Trophoblast cell (in vitro differentiated cells and primary cell): ENCODE measurements at regions not wholly inside any gene's neighbourhood (a gene's known extent, or its start where the extent isn't known, plus 50 kb on each side); places are given as distances from the start of the nearest gene placed in this dataset.

Experiments used
- DNase-seq, 2 donors: peaks; one replicate each; pipeline ENCODE4 v3.0.0-alpha.2; 2016
- H2AFZ ChIP-seq: 2 replicates; pipeline ENCODE4 v1.6.1; 2013; ENCODE audit warnings: low read length, moderate library complexity, mild to moderate bottlenecking; ENCODE audit not compliant: insufficient read depth, poor library complexity
- H2AK5ac ChIP-seq: 2 replicates; pipeline ENCODE4 v1.6.1; 2013; ENCODE audit warnings: mild to moderate bottlenecking, low read length
- H2BK120ac ChIP-seq: 2 replicates; pipeline ENCODE4 v1.6.1; 2013; ENCODE audit warnings: low read length, mild to moderate bottlenecking, moderate library complexity; ENCODE audit not compliant: insufficient read depth, poor library complexity
- H2BK12ac ChIP-seq: 2 replicates; pipeline ENCODE4 v1.6.1; 2013; ENCODE audit warnings: mild to moderate bottlenecking, low read length, moderate library complexity
- H2BK5ac ChIP-seq: 2 replicates; pipeline ENCODE4 v1.6.1; 2013; ENCODE audit warnings: low read length, low read depth, moderate library complexity, mild to moderate bottlenecking; ENCODE audit not compliant: poor library complexity
- H3K14ac ChIP-seq: 2 replicates; pipeline ENCODE4 v1.6.1; 2013; ENCODE audit warnings: mild to moderate bottlenecking, low read length
- H3K18ac ChIP-seq: 2 replicates; pipeline ENCODE4 v1.6.1; 2013; ENCODE audit warnings: mild to moderate bottlenecking, low read length
- H3K23ac ChIP-seq: 2 replicates; pipeline ENCODE4 v1.6.1; 2013; ENCODE audit warnings: low read length
- H3K27ac ChIP-seq: 2 replicates; pipeline ENCODE4 v1.5.1; 2013; ENCODE audit warnings: low read depth, mild to moderate bottlenecking, inconsistent platforms, low read length, moderate library complexity
- H3K27me3 ChIP-seq: 2 replicates; pipeline ENCODE4 v1.6.1; 2013; ENCODE audit warnings: inconsistent platforms, mild to moderate bottlenecking, low read length, moderate library complexity; ENCODE audit not compliant: insufficient read depth
- H3K36me3 ChIP-seq, 2 experiments: 1 replicate in 1 of 2; 2 replicates in 1 of 2; pipeline ENCODE4 v1.6.1; 2013; ENCODE audit warnings: low read length in 2 of 2, mild to moderate bottlenecking in 2 of 2, moderate library complexity in 1 of 2; ENCODE audit not compliant: insufficient read depth in 2 of 2, control insufficient read depth in 1 of 2
- H3K4ac ChIP-seq: 2 replicates; pipeline ENCODE4 v1.6.1; 2013; ENCODE audit warnings: low read depth, mild to moderate bottlenecking, low read length, moderate library complexity
- H3K4me1 ChIP-seq, 2 experiments: 1 replicate in 1 of 2; 2 replicates in 1 of 2; pipeline ENCODE4 v1.6.1; 2013; ENCODE audit warnings: low read length in 2 of 2, mild to moderate bottlenecking in 2 of 2, moderate library complexity in 1 of 2; ENCODE audit not compliant: insufficient read depth in 2 of 2, control insufficient read depth in 1 of 2
- H3K4me2 ChIP-seq: 2 replicates; pipeline ENCODE4 v1.6.1; 2013; ENCODE audit warnings: inconsistent platforms, mild to moderate bottlenecking, low read length, moderate library complexity
- H3K4me3 ChIP-seq: 2 replicates; pipeline ENCODE4 v1.5.1; 2013; ENCODE audit warnings: mild to moderate bottlenecking, low read depth, low read length, inconsistent platforms
- H3K79me1 ChIP-seq: one replicate; pipeline ENCODE4 v1.6.1; 2013; ENCODE audit warnings: low read length
- H3K79me2 ChIP-seq: 2 replicates; pipeline ENCODE4 v1.6.1; 2013; ENCODE audit warnings: low read length, mild to moderate bottlenecking; ENCODE audit not compliant: control insufficient read depth, insufficient read depth, poor library complexity
- H3K9ac ChIP-seq: 2 replicates; pipeline ENCODE4 v1.6.1; 2013; ENCODE audit warnings: mild to moderate bottlenecking, low read length
- H3K9me3 ChIP-seq: 2 replicates; pipeline ENCODE4 v1.6.1; 2013; ENCODE audit warnings: low read depth, mild to moderate bottlenecking, control low read depth, inconsistent platforms, low read length; ENCODE audit not compliant: insufficient read depth
- H4K12ac ChIP-seq: 2 replicates; pipeline ENCODE4 v1.6.1; 2013; ENCODE audit warnings: low read depth, mild to moderate bottlenecking, low read length, moderate library complexity
- H4K8ac ChIP-seq: 2 replicates; pipeline ENCODE4 v1.6.1; 2013; ENCODE audit warnings: low read depth, mild to moderate bottlenecking, low read length, moderate library complexity
- H4K91ac ChIP-seq: one replicate; pipeline ENCODE4 v1.6.1; 2013; ENCODE audit warnings: low read depth, mild to moderate bottlenecking, low read length, moderate library complexity
- WGBS: extraction: QIAGEN DNeasy Blood & Tissue Kit; methylation state at CpG from one replicate; pipeline ENCODE4 v1.1.7; 2013; ENCODE audit warnings: missing lambda C conversion rate; ENCODE audit not compliant: insufficient read length, insufficient coverage; ENCODE audit errors: extremely low coverage; 5-methylcytosine and 5-hydroxymethylcytosine counted together

DNA sequence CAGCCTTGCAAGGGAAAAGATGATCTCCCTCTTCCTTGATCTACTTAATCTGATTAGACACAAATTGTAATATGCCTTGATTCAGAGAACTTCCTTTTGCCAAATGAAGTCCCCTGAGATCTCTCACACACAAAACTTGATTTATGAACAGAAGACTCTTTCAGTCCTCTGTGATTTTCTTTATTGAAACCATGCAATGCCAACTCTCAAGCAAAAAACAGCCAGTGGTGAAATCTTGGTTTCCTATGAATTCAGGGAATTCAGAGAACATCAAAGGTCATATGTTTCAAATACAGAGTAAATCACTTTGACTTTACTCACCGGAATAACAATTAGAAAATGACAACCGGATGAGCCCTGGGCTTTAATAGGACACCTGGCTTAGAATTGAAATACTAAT lies 211.7 kb downstream of the ABHD5 start:
- H3K4ac ChIP-seq: no peak overlapping the region
- no peak overlapping the region for H2BK120ac ChIP-seq
- H3K4me3 ChIP-seq: no peak overlapping the region
- H2AFZ ChIP-seq: no peak overlapping the region
- H3K36me3 ChIP-seq: no peaks in the 10 kb centered on the region
- no peak overlapping the region for H3K14ac ChIP-seq
- no peak overlapping the region for H4K91ac ChIP-seq
- no peak overlapping the region for H3K9ac ChIP-seq
- H3K9me3 ChIP-seq: peaks cover 2% of the 10 kb centered on the region
- no peak overlapping the region for H2BK12ac ChIP-seq
- H3K27ac ChIP-seq: no peak overlapping the region
- no peak overlapping the region for H3K18ac ChIP-seq
- H3K27me3 ChIP-seq: no peaks in the 10 kb centered on the region
- H3K79me2 ChIP-seq: no peaks in the 10 kb centered on the region
- H3K79me1 ChIP-seq: no peaks in the 10 kb centered on the region
- H3K4me2 ChIP-seq: no peak overlapping the region
- H3K23ac ChIP-seq: no peak overlapping the region
- H2BK5ac ChIP-seq: no peak overlapping the region
- H4K8ac ChIP-seq: no peak overlapping the region
- WGBS: no CpG with 5 or more reads among the region's 2 CpGs
- no peak overlapping the region for H2AK5ac ChIP-seq
- H3K4me1 ChIP-seq: no peaks in the 10 kb centered on the region
- no peak for DNase-seq
- no peak overlapping the region for H4K12ac ChIP-seq

DNA sequence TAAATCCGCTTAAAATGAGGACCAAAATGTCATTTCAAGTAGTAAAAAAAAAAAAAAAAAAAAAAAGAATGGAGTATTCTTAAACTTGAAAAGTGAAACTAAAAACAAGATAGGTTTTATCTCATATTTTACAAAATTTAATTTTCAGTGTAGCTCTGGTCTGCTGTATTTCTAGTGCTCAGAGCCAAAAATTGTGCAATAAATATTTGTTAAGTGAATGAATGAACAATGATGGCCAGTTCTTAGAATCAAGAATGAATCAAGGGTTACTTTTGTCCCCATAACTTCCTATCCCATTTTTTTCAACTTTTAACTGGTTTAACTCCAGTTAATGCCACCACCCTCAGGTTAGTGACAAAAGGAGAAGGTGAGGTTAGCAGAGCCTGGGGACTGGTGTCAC lies 214.4 kb downstream of the ABHD5 start:
- Histone ChIP-seq H3K4ac (no peak overlapping the region), H4K8ac (no peak overlapping the region), H2AFZ (no peak overlapping the region), H2BK120ac (no peak overlapping the region), H3K4me1 (no peaks in the 10 kb centered on the region), H3K79me1 (no peaks in the 10 kb centered on the region), H3K18ac (no peak overlapping the region), H3K27ac (no peak overlapping the region), H4K91ac (no peak overlapping the region), H3K79me2 (no peaks in the 10 kb centered on the region), H4K12ac (no peak overlapping the region), H2BK5ac (no peak overlapping the region), H3K14ac (no peak overlapping the region), H3K4me3 (no peak overlapping the region), H3K4me2 (no peak overlapping the region), H3K36me3 (no peaks in the 10 kb centered on the region), H3K27me3 (no peaks in the 10 kb centered on the region), H2AK5ac (no peak overlapping the region), H3K9ac (no peak overlapping the region), H3K9me3 (peaks cover 2% of the 10 kb centered on the region), H2BK12ac (no peak overlapping the region), H3K23ac (no peak overlapping the region)
- WGBS: no CpG with 5 or more reads among the region's 1 CpG
- no peak for DNase-seq

DNA sequence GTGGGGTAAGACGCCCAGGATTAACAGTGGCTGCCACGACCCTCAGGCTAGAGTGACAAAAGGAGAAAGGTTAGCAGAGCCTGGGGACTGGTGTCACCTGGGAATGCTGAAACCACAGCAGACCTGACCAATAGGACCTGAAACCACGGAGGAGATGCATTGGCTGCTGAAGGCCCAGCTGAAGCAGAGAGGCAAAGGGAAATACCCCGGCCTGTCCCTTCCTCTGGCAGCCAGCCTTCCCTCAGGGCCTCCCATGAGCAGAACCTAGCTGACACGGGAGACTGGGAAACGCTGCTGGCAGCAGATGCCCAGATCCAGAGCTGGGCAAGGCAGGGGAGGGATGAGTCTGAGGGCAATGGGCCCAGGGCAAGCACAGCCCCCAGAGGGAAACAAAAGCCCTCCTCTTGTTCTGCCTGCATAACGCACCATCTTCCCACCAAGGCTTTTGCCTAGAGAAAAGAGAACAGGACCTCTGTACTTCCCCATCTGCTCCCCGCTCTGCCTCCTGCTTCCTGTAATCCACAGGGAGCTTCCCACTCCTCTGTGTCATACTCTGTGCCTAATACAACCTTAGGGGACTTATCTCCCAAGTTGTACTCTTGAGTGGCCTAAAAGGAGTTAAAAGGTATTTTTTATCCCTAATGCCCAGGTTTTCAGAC lies 216.2 kb downstream of the ABHD5 start:
- no peak overlapping the region for H2AK5ac ChIP-seq
- no peak overlapping the region for H3K4me3 ChIP-seq
- no peak overlapping the region for H3K4me2 ChIP-seq

DNA sequence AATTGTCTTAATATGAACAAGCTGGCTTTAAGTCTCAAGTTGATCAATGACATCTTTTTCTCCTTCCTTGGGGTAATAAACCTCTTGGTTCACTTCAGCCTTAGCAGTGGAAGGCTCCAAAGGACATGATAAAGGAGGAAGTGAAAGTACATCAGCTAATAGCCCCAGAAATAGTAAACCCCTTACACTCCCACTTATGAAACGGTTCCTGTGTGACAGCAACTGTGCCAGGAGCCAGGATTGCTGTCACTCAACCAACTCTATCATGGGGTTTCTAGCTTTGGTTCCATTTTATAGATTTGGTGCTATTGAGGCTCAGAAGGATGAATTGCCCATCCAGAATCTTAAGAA lies 216.7 kb downstream of the ABHD5 start:
- H2AFZ ChIP-seq: no peak overlapping the region
- no peak overlapping the region for H3K4ac ChIP-seq
- no peak overlapping the region for H3K9ac ChIP-seq
- H2BK5ac ChIP-seq: no peak overlapping the region
- H3K4me2 ChIP-seq: no peak overlapping the region
- H3K4me1 ChIP-seq: no peaks in the 10 kb centered on the region
- no peak overlapping the region for H3K14ac ChIP-seq
- H3K79me1 ChIP-seq: no peaks in the 10 kb centered on the region
- no peak overlapping the region for H3K27ac ChIP-seq
- H2BK120ac ChIP-seq: no peak overlapping the region
- H3K36me3 ChIP-seq: no peaks in the 10 kb centered on the region
- no peak overlapping the region for H4K8ac ChIP-seq
- H3K23ac ChIP-seq: no peak overlapping the region
- H2AK5ac ChIP-seq: no peak overlapping the region
- no peaks in the 10 kb centered on the region for H3K27me3 ChIP-seq
- no peak overlapping the region for H4K91ac ChIP-seq
- no peak overlapping the region for H4K12ac ChIP-seq
- H3K18ac ChIP-seq: no peak overlapping the region
- H2BK12ac ChIP-seq: no peak overlapping the region
- H3K4me3 ChIP-seq: no peak overlapping the region
- no CpG with 5 or more reads among the region's 1 CpG for WGBS
- no peak for DNase-seq
- H3K9me3 ChIP-seq: peaks cover 2% of the 10 kb centered on the region
- no peaks in the 10 kb centered on the region for H3K79me2 ChIP-seq

More for the DNA sequence above, 216.2 kb downstream of the ABHD5 start:
- Histone ChIP-seq H3K79me1 (no peaks in the 10 kb centered on the region), H3K23ac (no peak overlapping the region), H3K9ac (no peak overlapping the region), H4K12ac (no peak overlapping the region), H3K9me3 (peaks cover 2% of the 10 kb centered on the region), H2AFZ (no peak overlapping the region), H3K4ac (no peak overlapping the region), H3K14ac (no peak overlapping the region), H2BK12ac (no peak overlapping the region), H3K79me2 (no peaks in the 10 kb centered on the region), H2BK120ac (no peak overlapping the region), H3K27ac (no peak overlapping the region), H4K91ac (no peak overlapping the region), H3K36me3 (no peaks in the 10 kb centered on the region), H4K8ac (no peak overlapping the region), H3K18ac (no peak overlapping the region), H2BK5ac (no peak overlapping the region), H3K27me3 (no peaks in the 10 kb centered on the region), H3K4me1 (no peaks in the 10 kb centered on the region)
- WGBS: no CpG with 5 or more reads among the region's 8 CpGs
- DNase-seq: no peak
